GM12874 (cell line): ENCODE measurements at regions not wholly inside any gene's neighbourhood (a gene's known extent, or its start where the extent isn't known, plus 50 kb on each side); places are given as distances from the start of the nearest gene placed in this dataset.

Experiments
- CTCF ChIP-seq: IDR thresholded peaks from 2 replicates; pipeline ENCODE4 v1.5.1; 2011; ENCODE audit warnings: low read depth, mild to moderate bottlenecking, control low read depth, low read length, moderate library complexity; ENCODE audit not compliant: insufficient read depth

DNA sequence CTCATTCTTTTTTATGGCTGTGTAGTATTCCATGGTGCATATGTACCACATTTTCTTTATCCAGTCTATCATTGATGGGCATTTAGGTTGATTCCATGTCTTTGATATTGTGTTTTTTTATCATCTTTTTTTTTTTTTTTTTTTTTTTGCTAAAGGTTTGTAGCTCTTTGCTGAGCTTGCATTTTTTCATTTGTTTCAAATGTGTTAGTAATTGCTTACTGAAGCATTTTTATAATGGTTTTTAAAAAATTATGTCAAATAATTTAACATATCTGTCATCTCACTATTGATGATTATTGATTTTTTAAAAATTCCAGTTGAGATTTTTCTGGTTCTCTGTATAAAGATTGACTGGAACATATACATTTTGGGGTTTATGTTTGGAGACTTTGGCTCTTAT is 934.6 kb downstream of the TUSC7 start:
- TF ChIP-seq CTCF, result no peak

GRCh38 chr3:117645561-117646242 is 936.1 kb downstream of the TUSC7 start:
- no peak for TF ChIP-seq CTCF

DNA sequence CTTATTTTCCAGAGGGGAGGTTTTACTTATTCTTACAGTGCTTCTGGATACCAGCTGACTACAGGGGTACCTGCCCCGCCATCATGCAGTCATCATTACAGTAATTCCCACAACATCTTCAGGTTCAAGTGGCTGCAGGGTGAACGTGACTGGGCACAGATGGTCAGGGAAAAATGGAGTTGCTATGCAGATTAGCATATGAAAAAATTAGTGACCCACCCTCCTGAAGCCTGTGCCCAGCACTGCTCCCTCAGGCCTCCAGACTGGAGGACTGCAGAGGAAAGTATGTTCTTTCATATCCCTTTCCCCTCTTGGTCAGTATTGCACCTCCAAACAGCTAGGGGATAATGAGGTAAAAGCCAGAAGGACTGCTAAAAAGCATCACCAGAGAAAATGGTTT is 937.9 kb downstream of the TUSC7 start:
- TF ChIP-seq CTCF, result no peak

- TF ChIP-seq CTCF, result no peak
Measured at GRCh38 chr3:117651246-117651645, 941.7 kb downstream of the TUSC7 start.

- no peak for TF ChIP-seq CTCF
Measured at GRCh38 chr3:117656391-117656790, 946.8 kb downstream of the TUSC7 start.

GRCh38 chr3:117657278-117657677 is 947.7 kb downstream of the TUSC7 start:
- TF ChIP-seq CTCF, result no peak

DNA sequence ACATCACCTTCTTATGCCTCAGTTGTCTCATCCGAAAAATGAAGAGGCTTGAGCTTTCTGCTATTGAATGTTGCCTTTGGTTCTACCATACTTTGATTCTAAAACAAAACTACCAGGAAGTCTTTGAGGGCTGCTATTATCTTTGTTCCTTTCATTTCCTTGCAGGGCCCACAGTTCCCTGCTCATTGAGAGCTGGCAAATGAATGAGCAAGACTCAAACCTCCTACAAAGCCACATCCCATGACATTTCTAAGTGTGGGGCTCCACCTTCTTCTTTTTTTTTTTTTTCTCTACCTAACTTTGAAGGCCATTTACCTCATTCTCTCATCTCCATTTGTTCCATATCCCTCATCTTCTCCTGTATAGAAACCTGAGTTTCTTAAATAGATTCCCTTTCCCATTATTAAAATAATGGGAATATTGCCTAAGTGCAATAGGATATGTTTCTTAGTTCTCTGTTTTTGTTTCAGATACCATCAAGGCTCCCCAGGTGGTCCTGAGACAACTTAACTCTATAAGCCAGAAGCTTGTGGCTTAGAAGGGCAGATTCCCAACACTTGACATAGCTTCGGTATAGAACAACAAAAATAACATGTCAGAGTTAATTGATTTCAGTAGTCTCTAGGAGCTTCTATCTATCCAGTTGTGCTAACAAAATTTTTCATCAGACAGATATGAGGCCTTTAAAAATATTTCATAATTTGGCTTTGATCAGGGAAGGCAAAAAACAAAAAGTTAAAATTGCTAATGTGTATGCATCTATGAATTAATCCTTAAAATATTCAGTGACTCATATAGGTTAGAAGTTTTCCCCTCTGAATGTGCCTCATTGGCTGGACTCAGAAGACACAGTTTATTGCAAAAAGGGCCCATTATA is 951.6 kb downstream of the TUSC7 start:
- no peak for TF ChIP-seq CTCF
